Fibroblast of villous mesenchyme (primary cell): ENCODE measurements at regions not wholly inside any gene's neighbourhood (a gene's known extent, or its start where the extent isn't known, plus 50 kb on each side); places are given as distances from the start of the nearest gene placed in this dataset.
"Not testable (repeated sequence)": the region's sequence is repeated elsewhere in the genome, so short reads cannot be mapped to it uniquely, and the experiment has no call there.

ENCODE experiments used
- DNase-seq: peaks from one replicate; pipeline ENCODE4 v3.0.0-alpha.2; 2010; ENCODE audit warnings: low read depth
- H3K4me3 ChIP-seq: 2 replicates; pipeline ENCODE4 v1.5.1; 2011; ENCODE audit warnings: low read depth, mild to moderate bottlenecking, low read length
- CTCF ChIP-seq: IDR thresholded peaks from 2 replicates; pipeline ENCODE4 v1.5.1; 2012; ENCODE audit warnings: low read depth, mild to moderate bottlenecking, low read length; ENCODE audit not compliant: insufficient read depth

- no peak for DNase-seq
- no peak for TF ChIP-seq CTCF
- H3K4me3 ChIP-seq, result no peak overlapping the region
Observed at GRCh38 chr10:20596065-20596755, 300.9 kb downstream of the NEBL start.

- no peak for TF ChIP-seq CTCF
- DNase-seq, result no peak
Observed at GRCh38 chr10:20593649-20594048, 303.5 kb downstream of the NEBL start.

GRCh38 chr10:20582041-20582440 lies 315.1 kb downstream of the NEBL start:
- no peak for TF ChIP-seq CTCF
- no peak for DNase-seq
- H3K4me3 ChIP-seq, result no peak overlapping the region

More at GRCh38 chr10:20593649-20594048, 303.5 kb downstream of the NEBL start:
- no peak overlapping the region for H3K4me3 ChIP-seq

GRCh38 chr10:20573924-20574323 lies 323.2 kb downstream of the NEBL start:
- no peak overlapping the region for H3K4me3 ChIP-seq
- TF ChIP-seq CTCF, result no peak
- no peak for DNase-seq

- DNase-seq, H3K4me3 ChIP-seq: not testable (repeated sequence)
Observed at GRCh38 chr10:20555990-20556389, 341.1 kb downstream of the NEBL start.

GRCh38 chr10:20552382-20552781 lies 344.7 kb downstream of the NEBL start:
- TF ChIP-seq CTCF, result no peak
- H3K4me3 ChIP-seq, result no peak overlapping the region
- no peak for DNase-seq

GRCh38 chr10:20551761-20552160 lies 345.4 kb downstream of the NEBL start:
- TF ChIP-seq CTCF, result no peak
- H3K4me3 ChIP-seq, result no peak overlapping the region
- DNase-seq, result no peak
